ENCODE measurements at regions not wholly inside any gene's neighbourhood (a gene's known extent, or its start where the extent isn't known, plus 50 kb on each side); places are given as distances from the start of the nearest gene placed in this dataset.

GRCh38 chr2:212766921-212767320, 228.3 kb upstream of the ERBB4 start:
- DNase-seq (ENCODE audit: low read depth, low spot score), result peak; percentile 65
- Histone ChIP-seq H3K9ac (ENCODE audit: insufficient read length) (no peak overlapping the region), H3K27ac (no peak overlapping the region), H3K4me3 (peak overlapping the region; percentile 29), H3K36me3 (ENCODE audit: insufficient read depth, low read length) (no peaks in the 10 kb centered on the region), H3K9me3 (ENCODE audit: low read depth, low read length) (no peaks in the 10 kb centered on the region)
- TF ChIP-seq FOXP2 (optimal IDR thresholded peaks at IDR 0.05; ENCODE audit: control extremely low read depth, extremely low read length, insufficient read depth), result peak; percentile 63
- TF ChIP-seq EZH2 (IDR thresholded peaks at IDR 0.05), result no peak

- no peaks in the 10 kb centered on the region for H3K36me3 ChIP-seq (ENCODE audit: insufficient read depth, low read length)
- H3K4me3 ChIP-seq, result no peak overlapping the region
- no peaks in the 10 kb centered on the region for H3K9me3 ChIP-seq (ENCODE audit: low read depth, low read length)
- DNase-seq (ENCODE audit: low read depth, low spot score), result no peak
- no peak overlapping the region for H3K27ac ChIP-seq
- TF ChIP-seq POLR2AphosphoS5 (IDR thresholded peaks at IDR 0.05; ENCODE audit: borderline replicate concordance, low read depth, low read length), result no peak
- TF ChIP-seq EZH2 (IDR thresholded peaks at IDR 0.05), result no peak
- TF ChIP-seq FOXP2 (optimal IDR thresholded peaks at IDR 0.05; ENCODE audit: control extremely low read depth, extremely low read length, insufficient read depth), result no peak
- H3K9ac ChIP-seq (ENCODE audit: insufficient read length), result no peak overlapping the region
These were observed 214.2 kb upstream of the ERBB4 start for GRCh38 chr2:212752730-212753351.

- Histone ChIP-seq H3K4me3 (no peak overlapping the region), H3K9ac (ENCODE audit: insufficient read length) (no peak overlapping the region), H3K27ac (no peak overlapping the region), H3K36me3 (ENCODE audit: insufficient read depth, low read length) (no peaks in the 10 kb centered on the region), H3K9me3 (ENCODE audit: low read depth, low read length) (no peaks in the 10 kb centered on the region)
- DNase-seq (ENCODE audit: low read depth, low spot score), result no peak
- TF ChIP-seq FOXP2 (optimal IDR thresholded peaks at IDR 0.05; ENCODE audit: control extremely low read depth, extremely low read length, insufficient read depth), result no peak
- TF ChIP-seq POLR2AphosphoS5 (IDR thresholded peaks at IDR 0.05; ENCODE audit: borderline replicate concordance, low read depth, low read length), result no peak
- TF ChIP-seq EZH2 (IDR thresholded peaks at IDR 0.05), result no peak
These were observed 206.8 kb upstream of the ERBB4 start for GRCh38 chr2:212745359-212745758.

- Histone ChIP-seq H3K36me3 (ENCODE audit: insufficient read depth, low read length) (no peaks in the 10 kb centered on the region), H3K9me3 (ENCODE audit: low read depth, low read length) (no peaks in the 10 kb centered on the region), H3K4me3 (no peak overlapping the region), H3K27ac (no peak overlapping the region), H3K9ac (ENCODE audit: insufficient read length) (no peak overlapping the region)
- TF ChIP-seq POLR2AphosphoS5 (IDR thresholded peaks at IDR 0.05; ENCODE audit: borderline replicate concordance, low read depth, low read length), result no peak
- no peak for TF ChIP-seq EZH2 (IDR thresholded peaks at IDR 0.05)
- no peak for TF ChIP-seq FOXP2 (optimal IDR thresholded peaks at IDR 0.05; ENCODE audit: control extremely low read depth, extremely low read length, insufficient read depth)
- no peak for DNase-seq (ENCODE audit: low read depth, low spot score)
These were observed 199.0 kb upstream of the ERBB4 start for GRCh38 chr2:212737392-212738172.

GRCh38 chr2:212736385-212736726, 197.8 kb upstream of the ERBB4 start:
- Histone ChIP-seq H3K4me3 (no peak overlapping the region), H3K9me3 (ENCODE audit: low read depth, low read length) (no peaks in the 10 kb centered on the region), H3K27ac (no peak overlapping the region), H3K36me3 (ENCODE audit: insufficient read depth, low read length) (no peaks in the 10 kb centered on the region), H3K9ac (ENCODE audit: insufficient read length) (no peak overlapping the region)
- TF ChIP-seq FOXP2 (optimal IDR thresholded peaks at IDR 0.05; ENCODE audit: control extremely low read depth, extremely low read length, insufficient read depth), result no peak
- no peak for TF ChIP-seq EZH2 (IDR thresholded peaks at IDR 0.05)
- TF ChIP-seq POLR2AphosphoS5 (IDR thresholded peaks at IDR 0.05; ENCODE audit: borderline replicate concordance, low read depth, low read length), result no peak
- no peak for DNase-seq (ENCODE audit: low read depth, low spot score)

GRCh38 chr2:212733273-212733672, 194.7 kb upstream of the ERBB4 start:
- Histone ChIP-seq H3K4me3 (no peak overlapping the region), H3K9ac (ENCODE audit: insufficient read length) (no peak overlapping the region), H3K9me3 (ENCODE audit: low read depth, low read length) (no peaks in the 10 kb centered on the region), H3K36me3 (ENCODE audit: insufficient read depth, low read length) (no peaks in the 10 kb centered on the region), H3K27ac (no peak overlapping the region)
- DNase-seq (ENCODE audit: low read depth, low spot score), result no peak
- no peak for TF ChIP-seq POLR2AphosphoS5 (IDR thresholded peaks at IDR 0.05; ENCODE audit: borderline replicate concordance, low read depth, low read length)
- TF ChIP-seq FOXP2 (optimal IDR thresholded peaks at IDR 0.05; ENCODE audit: control extremely low read depth, extremely low read length, insufficient read depth), result no peak
- TF ChIP-seq EZH2 (IDR thresholded peaks at IDR 0.05), result no peak

GRCh38 chr2:212732860-212733259, 194.3 kb upstream of the ERBB4 start:
- TF ChIP-seq EZH2 (IDR thresholded peaks at IDR 0.05), result no peak
- no peak overlapping the region for H3K27ac ChIP-seq
- no peak overlapping the region for H3K4me3 ChIP-seq
- H3K36me3 ChIP-seq (ENCODE audit: insufficient read depth, low read length), result no peaks in the 10 kb centered on the region
- no peak for DNase-seq (ENCODE audit: low read depth, low spot score)
- H3K9ac ChIP-seq (ENCODE audit: insufficient read length), result no peak overlapping the region
- no peaks in the 10 kb centered on the region for H3K9me3 ChIP-seq (ENCODE audit: low read depth, low read length)

- no peak for TF ChIP-seq EZH2 (IDR thresholded peaks at IDR 0.05)
- TF ChIP-seq POLR2AphosphoS5 (IDR thresholded peaks at IDR 0.05; ENCODE audit: borderline replicate concordance, low read depth, low read length), result no peak
- TF ChIP-seq FOXP2 (optimal IDR thresholded peaks at IDR 0.05; ENCODE audit: control extremely low read depth, extremely low read length, insufficient read depth), result no peak
- H3K9me3 ChIP-seq (ENCODE audit: low read depth, low read length), result no peaks in the 10 kb centered on the region
- no peak overlapping the region for H3K27ac ChIP-seq
- H3K9ac ChIP-seq (ENCODE audit: insufficient read length), result no peak overlapping the region
- no peaks in the 10 kb centered on the region for H3K36me3 ChIP-seq (ENCODE audit: insufficient read depth, low read length)
- no peak for DNase-seq (ENCODE audit: low read depth, low spot score)
- no peak overlapping the region for H3K4me3 ChIP-seq
These were observed 192.4 kb upstream of the ERBB4 start for GRCh38 chr2:212730994-212731393.

- H3K9ac ChIP-seq (ENCODE audit: insufficient read length), result no peak overlapping the region
- H3K9me3 ChIP-seq (ENCODE audit: low read depth, low read length), result no peaks in the 10 kb centered on the region
- TF ChIP-seq POLR2AphosphoS5 (IDR thresholded peaks at IDR 0.05; ENCODE audit: borderline replicate concordance, low read depth, low read length) (no peak), EZH2 (IDR thresholded peaks at IDR 0.05) (no peak), FOXP2 (optimal IDR thresholded peaks at IDR 0.05; ENCODE audit: control extremely low read depth, extremely low read length, insufficient read depth) (no peak)
- no peak overlapping the region for H3K4me3 ChIP-seq
- H3K27ac ChIP-seq, result no peak overlapping the region
- DNase-seq (ENCODE audit: low read depth, low spot score), result no peak
- no peaks in the 10 kb centered on the region for H3K36me3 ChIP-seq (ENCODE audit: insufficient read depth, low read length)
These were observed 190.1 kb upstream of the ERBB4 start for GRCh38 chr2:212728717-212729116.

All from SK-N-MC (cell line).